Thyroid gland (tissue), 4 donors: ENCODE measurements at regions not wholly inside any gene's neighbourhood (a gene's known extent, or its start where the extent isn't known, plus 50 kb on each side); places are given as distances from the start of the nearest gene placed in this dataset.

Source experiments
- DNase-seq, 2 donors: peaks; one replicate each; pipeline ENCODE4 v3.0.0-alpha.2; 2019
- H3K27ac ChIP-seq, 3 donors: fragments of 200-600 bp; sonication (generic); 1 replicate in 2 of 3; 2 replicates in 1 of 3; pipeline ENCODE4 v1.5.1; 2016 to 2019; ENCODE audit warnings: mild to moderate bottlenecking in 1 of 3, moderate library complexity in 1 of 3
- H3K27me3 ChIP-seq: fragments of 200-600 bp; sonication (generic); one replicate; pipeline ENCODE4 v1.5.1; 2019
- H3K36me3 ChIP-seq, 2 donors: fragments of 200-600 bp; sonication (generic); one replicate each; pipeline ENCODE4 v1.5.1; 2016 to 2019
- H3K4me1 ChIP-seq, 2 donors: fragments of 200-600 bp; sonication (generic); one replicate each; pipeline ENCODE4 v1.5.1; 2017 to 2019
- H3K4me3 ChIP-seq, 3 donors: fragments of 200-600 bp; sonication (generic); replicated peaks in 1 of 3; 1 replicate in 2 of 3; 2 replicates in 1 of 3; pipeline ENCODE4 v1.5.1; 2016; ENCODE audit warnings: mild to moderate bottlenecking in 1 of 3
- H3K9me3 ChIP-seq: fragments of 200-600 bp; sonication (generic); one replicate; pipeline ENCODE4 v1.5.1; 2017
- POLR2A ChIP-seq, 2 donors: fragments of 450-650 bp; IDR thresholded peaks; one replicate each; pipeline ENCODE4 v1.6.1; 2017; ENCODE audit warnings: antibody characterized with exemption in 2 of 2, mild to moderate bottlenecking in 2 of 2, moderate library complexity in 1 of 2
- WGBS, 2 donors: methylation state at CpG; one replicate each; pipeline ENCODE4 v1.1.5; 2017; 5-methylcytosine and 5-hydroxymethylcytosine counted together
- intact Hi-C: fragments of 100-400 bp; cut with DNase I; formaldehyde crosslinking; loops from one replicate; pipeline ENCODE4 v1.15.1; 2023
- TF ChIP-seq, protein P1 (sequence below), 6 experiments: fragments of 200-600 bp in 3 of 6; fragments of 450-650 bp in 3 of 6; sonication (generic) in 3 of 6; IDR thresholded peaks; one replicate each; pipeline ENCODE4 v1.5.1; 2016 to 2019; ENCODE audit warnings: antibody characterized with exemption in 6 of 6, mild to moderate bottlenecking in 2 of 6, inconsistent platforms in 1 of 6, moderate library complexity in 1 of 6

DNA sequence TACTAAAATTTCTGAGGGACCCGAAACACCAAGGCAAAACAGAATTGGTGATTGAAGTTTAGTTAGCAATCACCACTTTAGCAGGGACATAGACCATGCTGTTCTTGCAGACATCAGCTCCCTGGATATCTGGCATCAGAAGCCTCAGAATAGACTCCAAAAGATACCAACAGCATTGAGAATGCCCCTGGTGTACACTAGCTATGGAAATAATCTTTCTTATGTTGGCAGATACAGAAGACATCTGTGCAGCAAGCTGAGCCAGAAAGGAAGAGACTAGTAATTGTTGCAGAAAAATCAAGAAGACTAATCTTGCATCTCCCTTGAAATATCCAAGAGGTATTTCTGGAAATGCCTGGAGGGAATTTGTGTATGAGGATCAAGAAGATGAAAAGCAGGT is 521.6 kb downstream of the TRHDE start:
- WGBS, 2 donors = 78 to 95% methylated on average over 1 of the region's 1 CpG
- TF ChIP-seq POLR2A (IDR thresholded peaks at IDR 0.05) = no peak
- TF ChIP-seq, protein P1, sequence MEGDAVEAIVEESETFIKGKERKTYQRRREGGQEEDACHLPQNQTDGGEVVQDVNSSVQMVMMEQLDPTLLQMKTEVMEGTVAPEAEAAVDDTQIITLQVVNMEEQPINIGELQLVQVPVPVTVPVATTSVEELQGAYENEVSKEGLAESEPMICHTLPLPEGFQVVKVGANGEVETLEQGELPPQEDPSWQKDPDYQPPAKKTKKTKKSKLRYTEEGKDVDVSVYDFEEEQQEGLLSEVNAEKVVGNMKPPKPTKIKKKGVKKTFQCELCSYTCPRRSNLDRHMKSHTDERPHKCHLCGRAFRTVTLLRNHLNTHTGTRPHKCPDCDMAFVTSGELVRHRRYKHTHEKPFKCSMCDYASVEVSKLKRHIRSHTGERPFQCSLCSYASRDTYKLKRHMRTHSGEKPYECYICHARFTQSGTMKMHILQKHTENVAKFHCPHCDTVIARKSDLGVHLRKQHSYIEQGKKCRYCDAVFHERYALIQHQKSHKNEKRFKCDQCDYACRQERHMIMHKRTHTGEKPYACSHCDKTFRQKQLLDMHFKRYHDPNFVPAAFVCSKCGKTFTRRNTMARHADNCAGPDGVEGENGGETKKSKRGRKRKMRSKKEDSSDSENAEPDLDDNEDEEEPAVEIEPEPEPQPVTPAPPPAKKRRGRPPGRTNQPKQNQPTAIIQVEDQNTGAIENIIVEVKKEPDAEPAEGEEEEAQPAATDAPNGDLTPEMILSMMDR (IDR thresholded peaks at IDR 0.05) = no peak
- DNase-seq = no peak
- Histone ChIP-seq H3K27me3 (no peaks in the 10 kb centered on the region), H3K36me3 (no peaks in the 10 kb centered on the region), H3K4me1 (no peaks in the 10 kb centered on the region), H3K9me3 (no peaks in the 10 kb centered on the region), H3K27ac (no peak overlapping the region), H3K4me3 (no peak overlapping the region)
- intact Hi-C loops = no loop called here

DNA sequence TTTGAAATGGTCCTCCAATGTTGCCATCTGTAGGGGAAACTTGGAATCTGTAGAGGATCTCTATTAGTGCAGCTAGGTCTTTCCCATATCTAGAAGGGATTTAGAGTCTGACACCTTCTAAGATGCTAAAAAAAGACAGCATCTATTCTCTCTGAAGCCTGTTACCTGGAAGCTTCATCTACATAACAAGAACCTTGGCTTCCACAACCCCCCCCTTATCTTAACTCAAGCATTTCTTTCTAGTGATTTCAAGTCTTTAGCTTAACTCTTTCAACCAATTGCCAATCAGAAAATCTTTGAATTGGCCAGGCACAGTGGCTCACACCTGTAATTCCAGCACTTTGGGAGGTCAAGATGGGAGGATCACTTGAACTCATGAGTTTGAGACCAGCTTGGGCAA is 543.3 kb downstream of the TRHDE start:
- Histone ChIP-seq H3K27ac (no peak overlapping the region), H3K4me3 (no peak overlapping the region), H3K4me1 (no peaks in the 10 kb centered on the region), H3K36me3 (no peaks in the 10 kb centered on the region), H3K27me3 (no peaks in the 10 kb centered on the region), H3K9me3 (no peaks in the 10 kb centered on the region)
- TF ChIP-seq POLR2A (IDR thresholded peaks at IDR 0.05) = no peak
- TF ChIP-seq, protein P1 (IDR thresholded peaks at IDR 0.05) = no peak
- no peak for DNase-seq
- intact Hi-C loops = no loop called here

DNA sequence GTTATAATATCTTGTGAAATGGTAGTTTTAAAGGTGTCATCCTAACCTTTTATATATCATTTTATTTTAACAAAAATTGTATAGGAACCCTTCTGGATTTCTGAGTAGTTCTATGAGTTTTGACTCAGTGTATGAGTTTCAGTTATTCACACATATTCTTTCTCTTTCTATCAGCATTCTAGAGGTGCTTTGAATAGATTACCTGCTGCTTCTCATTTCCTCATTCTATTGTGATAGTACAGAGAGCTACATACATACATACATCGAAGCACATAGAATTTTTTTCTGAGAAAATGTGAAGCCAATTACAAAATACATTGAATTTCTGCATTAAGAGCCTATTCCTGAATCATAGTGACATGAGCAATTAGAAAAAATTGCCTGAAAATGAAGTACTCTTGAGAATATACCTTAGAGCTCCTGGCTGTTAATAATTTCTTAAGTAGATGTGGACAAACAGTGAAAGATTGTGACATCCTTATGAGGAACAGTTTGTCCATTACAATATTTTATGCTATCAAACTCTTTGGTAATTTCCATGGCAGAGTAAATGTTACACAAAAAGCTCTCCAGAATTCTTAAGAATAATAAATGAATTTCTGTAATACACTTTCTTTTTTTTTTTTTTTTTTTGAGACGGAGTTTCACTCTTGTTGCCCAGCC is 556.6 kb downstream of the TRHDE start:
- H3K27me3 ChIP-seq = no peaks in the 10 kb centered on the region
- DNase-seq = no peak
- 89% methylated on average over 2 of the region's 2 CpGs for WGBS, 2 donors
- H3K4me1 ChIP-seq = no peaks in the 10 kb centered on the region
- intact Hi-C loops = no loop called here
- no peaks in the 10 kb centered on the region for H3K36me3 ChIP-seq
- no peaks in the 10 kb centered on the region for H3K9me3 ChIP-seq
- TF ChIP-seq POLR2A (IDR thresholded peaks at IDR 0.05) = no peak
- TF ChIP-seq, protein P1 (IDR thresholded peaks at IDR 0.05) = no peak
- H3K27ac ChIP-seq = no peak overlapping the region
- no peak overlapping the region for H3K4me3 ChIP-seq

DNA sequence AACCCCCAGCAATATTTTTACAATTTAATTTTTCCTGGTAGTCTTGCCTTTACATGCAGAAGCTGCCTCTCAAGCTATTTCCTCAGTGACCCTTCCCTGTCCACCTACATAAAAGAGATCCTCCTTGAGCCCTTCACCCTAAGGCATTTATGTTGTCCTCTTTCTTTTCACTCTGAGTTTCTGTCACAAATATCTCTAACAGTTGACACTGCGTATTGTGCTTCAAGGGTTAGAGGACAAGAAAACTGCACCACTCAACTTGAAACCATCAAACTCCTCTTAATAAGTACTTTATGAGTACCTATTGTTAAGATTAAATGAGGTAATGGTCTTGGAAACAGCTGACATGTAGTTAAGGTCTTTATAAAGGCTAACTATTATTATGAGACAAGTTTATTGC is 557.7 kb downstream of the TRHDE start:
- Histone ChIP-seq H3K36me3 (no peaks in the 10 kb centered on the region), H3K27ac (no peak overlapping the region), H3K27me3 (no peaks in the 10 kb centered on the region), H3K4me1 (no peaks in the 10 kb centered on the region), H3K9me3 (no peaks in the 10 kb centered on the region), H3K4me3 (no peak overlapping the region)
- DNase-seq = no peak
- TF ChIP-seq, protein P1 (IDR thresholded peaks at IDR 0.05) = no peak
- TF ChIP-seq POLR2A (IDR thresholded peaks at IDR 0.05) = no peak
- 82 to 95% methylated on average over 1 of the region's 1 CpG for WGBS, 2 donors
- intact Hi-C loops = no loop called here

DNA sequence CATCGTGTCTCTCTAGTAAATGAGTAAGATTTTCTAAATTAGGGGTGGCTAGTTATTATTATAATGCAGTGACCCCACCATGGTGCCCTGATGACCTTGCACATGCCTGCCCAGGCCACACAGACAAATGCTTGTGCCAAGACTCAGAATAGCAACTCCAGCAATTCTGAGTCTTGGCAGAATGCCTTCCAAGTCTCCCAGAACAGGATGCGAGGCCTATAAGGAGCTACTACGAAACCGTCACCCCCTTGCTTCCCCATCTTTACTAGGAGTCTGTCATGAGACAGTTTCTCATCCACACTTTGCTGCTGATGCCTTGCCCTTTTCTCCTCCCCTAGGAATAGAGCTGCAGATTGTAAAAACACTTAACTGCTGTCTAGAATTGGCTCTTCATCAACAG is 559.9 kb downstream of the TRHDE start:
- DNase-seq = no peak
- H3K27me3 ChIP-seq = no peaks in the 10 kb centered on the region
- H3K4me3 ChIP-seq = no peak overlapping the region
- TF ChIP-seq POLR2A (IDR thresholded peaks at IDR 0.05) = no peak
- TF ChIP-seq, protein P1 (IDR thresholded peaks at IDR 0.05) = no peak
- H3K9me3 ChIP-seq = no peaks in the 10 kb centered on the region
- no peaks in the 10 kb centered on the region for H3K36me3 ChIP-seq
- no peak overlapping the region for H3K27ac ChIP-seq
- no peaks in the 10 kb centered on the region for H3K4me1 ChIP-seq
- intact Hi-C loops = no loop called here
- 67 to 68% methylated on average over 4 of the region's 4 CpGs for WGBS, 2 donors
